ENCODE measurements at regions not wholly inside any gene's neighbourhood (a gene's known extent, or its start where the extent isn't known, plus 50 kb on each side); places are given as distances from the start of the nearest gene placed in this dataset.
"Not testable (repeated sequence)": the region's sequence is repeated elsewhere in the genome, so short reads cannot be mapped to it uniquely, and the experiment has no call there.

DNA sequence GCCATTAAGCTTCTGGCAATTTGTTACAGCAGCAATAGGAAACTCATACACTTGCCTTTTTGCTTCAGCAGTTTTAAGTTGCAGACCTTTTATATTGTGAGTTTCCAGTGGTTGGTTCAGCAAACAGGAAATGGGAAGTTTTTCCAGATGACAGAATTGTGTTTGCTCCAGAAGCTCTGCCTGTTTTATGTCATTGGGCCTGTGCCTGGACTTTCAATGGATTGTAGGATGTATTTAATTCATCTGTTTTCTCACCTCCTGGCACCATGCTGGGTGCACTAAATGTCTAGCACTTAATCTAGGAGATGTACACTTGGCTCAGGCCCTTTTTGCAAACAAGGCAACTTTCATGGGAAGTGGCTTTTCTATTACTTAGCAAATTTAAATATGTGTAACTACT lies 100.4 kb upstream of the CLINT1 start:
- DNase-seq: no peak

DNA sequence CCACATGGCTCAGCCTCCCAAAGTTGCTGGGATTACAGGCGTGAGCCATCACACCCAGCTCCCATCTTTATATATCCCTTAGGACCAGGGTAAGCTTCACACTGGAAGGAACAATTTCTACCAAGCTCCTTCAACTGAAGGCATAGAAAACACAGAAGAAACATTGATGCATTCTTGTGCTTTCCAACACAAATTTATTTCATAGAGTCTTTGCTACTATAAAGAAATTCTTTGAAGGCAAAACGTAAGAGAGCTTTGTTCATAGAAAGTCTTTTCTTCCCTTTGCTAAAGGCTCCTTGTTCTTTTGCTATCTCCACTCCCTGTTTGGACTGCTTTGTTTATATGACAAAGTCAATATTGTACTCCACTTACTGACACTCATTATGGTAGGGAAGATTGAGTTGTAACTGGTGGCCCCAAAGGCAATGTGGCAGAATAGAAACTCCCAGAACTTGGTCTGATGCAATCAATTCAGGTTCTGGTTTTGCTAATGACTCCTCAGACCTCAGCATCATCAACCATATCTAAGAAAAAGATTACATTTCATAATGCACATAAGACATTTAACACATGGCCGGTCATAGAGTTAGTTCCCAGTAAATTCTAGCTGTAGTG lies 97.4 kb upstream of the CLINT1 start:
- no peak for DNase-seq

DNA sequence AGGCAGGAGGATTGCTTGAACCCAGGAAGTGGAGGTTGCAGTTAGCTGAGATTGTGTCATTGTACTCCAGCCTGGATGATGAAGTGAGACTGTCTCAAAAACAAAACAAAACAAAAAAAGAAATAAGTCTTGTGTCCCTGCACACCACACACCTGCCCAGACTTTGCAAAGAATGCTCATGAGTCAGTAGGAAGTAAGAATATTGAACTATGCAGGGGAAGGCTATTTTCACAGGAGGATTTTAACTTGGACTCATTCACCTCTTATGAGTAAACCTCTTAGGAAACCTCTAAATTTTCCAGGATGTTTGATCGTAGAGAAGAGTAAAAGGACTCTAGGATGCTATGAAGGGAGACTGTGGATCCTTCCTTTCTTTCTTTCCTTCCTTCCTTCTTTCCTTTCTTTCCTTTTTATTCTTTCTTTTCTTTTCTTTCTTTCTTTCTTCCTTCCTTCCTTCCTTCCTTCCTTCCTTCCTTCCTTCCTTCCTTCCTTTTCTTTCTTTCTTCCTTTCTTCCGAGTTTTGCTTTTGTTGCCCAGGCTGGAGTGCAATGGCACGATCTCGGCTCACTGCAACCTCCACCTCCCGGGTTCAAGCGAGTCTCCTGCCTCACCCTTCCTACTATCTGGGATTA lies 96.7 kb upstream of the CLINT1 start:
- no peak for DNase-seq

DNA sequence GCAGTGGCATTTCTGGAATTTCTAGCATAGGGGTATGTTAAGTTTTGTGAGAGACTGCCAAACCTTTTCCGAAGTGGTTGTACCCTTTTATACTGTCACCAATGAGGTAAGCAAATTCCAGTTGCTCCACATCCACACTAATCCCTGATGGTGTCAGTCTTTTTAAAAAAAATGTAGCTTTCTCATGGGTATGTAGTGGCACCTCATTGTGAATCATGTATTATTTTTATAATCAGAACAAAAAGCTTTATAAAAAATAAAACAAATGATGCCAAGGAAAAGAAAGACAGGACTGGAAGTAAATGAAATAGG lies 93.4 kb upstream of the CLINT1 start:
- DNase-seq: no peak

DNA sequence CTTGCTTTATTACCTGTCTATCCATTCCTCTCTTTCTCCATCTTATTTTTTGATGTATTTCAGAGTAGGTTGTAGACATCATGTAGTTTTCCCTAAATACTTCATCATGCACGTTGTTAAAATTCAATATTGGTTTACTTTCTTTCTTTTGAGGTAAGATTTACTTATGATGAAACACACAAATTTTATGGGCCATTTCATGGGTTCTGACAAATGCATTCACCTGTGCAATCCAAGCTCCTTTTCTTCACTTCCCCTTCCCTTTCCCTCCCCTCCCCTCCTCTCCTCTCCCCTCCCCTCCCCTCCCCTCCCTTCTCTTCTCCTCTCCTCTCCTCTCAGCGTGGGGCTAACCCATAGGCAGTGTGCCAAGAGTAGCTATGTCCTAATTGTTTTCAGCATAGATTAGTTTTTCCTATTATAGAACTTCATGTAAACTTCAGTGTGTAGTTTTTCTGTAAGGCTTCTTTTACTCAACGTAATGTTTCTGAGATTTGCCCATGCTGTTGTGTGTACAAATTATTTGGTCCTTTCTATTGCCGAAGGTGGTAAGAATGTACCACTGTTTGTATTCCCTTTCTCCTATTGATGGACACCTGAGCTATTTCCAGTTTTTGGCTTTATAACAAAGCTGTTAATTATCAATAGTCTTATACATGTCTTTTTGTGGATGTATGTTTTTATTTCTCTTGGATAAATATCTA lies 92.9 kb upstream of the CLINT1 start:
- no peak for DNase-seq

DNA sequence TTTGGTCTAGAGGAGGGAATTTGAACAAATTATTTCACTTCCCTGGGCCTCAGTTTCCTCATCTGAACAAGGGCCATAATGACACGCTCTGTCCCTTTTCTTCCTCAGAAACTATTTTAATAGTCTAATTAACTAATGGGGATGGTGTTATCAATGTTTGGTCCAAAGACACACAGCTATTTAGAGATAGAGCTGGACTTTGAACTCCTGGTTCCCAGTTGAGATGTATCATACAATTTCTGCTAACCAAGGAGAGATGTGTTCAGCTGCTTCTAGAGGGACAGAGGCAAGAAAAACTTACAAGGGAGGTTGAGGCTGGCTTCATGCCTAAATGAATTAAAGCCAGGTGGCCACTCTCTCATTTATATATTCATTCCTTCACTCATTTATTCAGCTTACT lies 90.6 kb upstream of the CLINT1 start:
- no peak for DNase-seq

DNA sequence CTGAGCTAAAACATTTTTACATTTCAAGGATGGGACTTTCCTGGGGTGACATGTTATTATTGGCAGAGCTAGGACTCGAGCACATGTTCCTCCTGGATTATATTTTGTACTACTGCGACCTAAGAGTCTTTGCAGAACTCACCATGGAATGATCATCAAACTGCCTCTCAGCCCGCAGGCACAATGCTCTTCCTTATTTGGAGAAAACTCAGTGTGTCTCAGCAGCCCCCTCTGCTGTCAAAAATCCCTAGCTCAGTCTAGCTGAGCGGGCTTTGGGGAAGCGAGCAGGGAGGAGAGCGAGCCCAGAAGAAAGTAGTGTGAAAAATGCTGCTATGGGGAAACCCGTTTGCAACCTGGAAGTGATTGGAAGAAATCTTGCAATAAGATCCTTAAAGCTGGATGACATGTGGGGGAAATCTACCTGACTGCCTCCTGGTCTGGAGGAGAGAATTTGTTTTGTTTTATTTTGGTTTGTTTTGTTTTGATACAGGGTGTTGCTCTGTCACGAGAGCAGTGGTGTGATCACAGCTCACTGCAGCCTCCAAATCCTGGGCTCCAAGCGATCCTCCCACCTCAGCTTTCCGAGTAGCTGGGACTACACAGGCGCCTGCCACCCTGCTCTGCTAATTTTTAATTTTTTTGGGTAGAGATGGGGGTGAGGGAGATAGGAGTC lies 89.9 kb upstream of the CLINT1 start:
- DNase-seq: peak; percentile 25

DNA sequence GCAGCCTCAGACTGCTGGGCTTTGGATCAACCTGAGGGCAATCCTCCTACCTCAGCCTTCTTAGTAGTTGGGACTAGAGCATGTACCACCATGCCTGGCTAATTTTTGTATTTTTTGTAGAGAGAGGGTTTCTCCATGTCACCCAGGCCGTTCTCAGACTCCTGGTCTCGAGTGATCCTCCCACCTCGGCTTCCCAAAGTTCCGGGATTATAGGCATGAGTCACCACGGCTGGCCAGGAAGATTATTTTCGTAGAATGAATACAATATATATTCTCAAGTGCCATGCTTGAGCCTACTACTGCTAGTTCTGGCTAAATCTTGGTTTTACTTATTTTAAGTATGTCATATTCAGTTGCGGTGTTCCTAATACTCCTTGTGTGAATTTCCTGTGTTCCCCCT lies 88.2 kb upstream of the CLINT1 start:
- no peak for DNase-seq

DNA sequence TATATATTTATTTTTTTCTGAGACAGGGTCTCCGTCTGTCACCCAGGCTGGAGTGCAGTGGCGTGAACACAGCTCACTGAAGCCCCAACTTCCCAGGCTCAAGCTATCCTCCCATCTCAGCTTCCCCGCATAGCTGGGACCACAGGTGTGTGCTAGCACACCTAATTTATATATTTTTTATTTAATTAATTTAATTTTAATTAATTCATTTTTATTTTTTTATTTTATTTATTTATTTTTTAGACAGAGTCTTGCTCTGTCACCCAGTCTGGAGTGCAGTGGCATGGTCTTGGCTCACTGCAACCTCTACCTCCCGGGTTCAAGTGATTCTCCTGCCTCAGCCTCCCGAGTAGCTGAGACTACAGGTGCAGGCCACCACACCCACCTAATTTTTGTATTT lies 86.9 kb upstream of the CLINT1 start:
- DNase-seq: not testable (repeated sequence)

DNA sequence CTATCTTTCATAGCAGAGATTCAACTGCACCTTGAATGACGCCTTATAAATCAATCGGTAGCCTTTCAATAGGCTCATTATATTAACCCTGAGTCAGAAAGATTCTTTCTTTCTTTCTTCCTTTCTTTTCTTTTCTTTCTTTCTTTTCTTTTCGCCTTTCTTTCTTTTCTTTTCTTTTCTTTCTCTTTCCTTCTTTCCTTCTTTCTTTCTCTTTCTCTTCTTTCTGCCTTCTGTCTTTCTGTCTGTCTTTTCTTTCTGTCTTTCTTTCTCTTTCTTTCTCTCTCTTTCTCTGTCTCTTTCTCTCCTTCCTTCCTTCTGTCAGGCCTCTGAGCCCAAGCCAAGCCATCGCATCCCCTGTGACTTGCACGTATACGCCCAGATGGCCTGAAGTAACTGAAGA lies 86.0 kb upstream of the CLINT1 start:
- no peak for DNase-seq

DNA sequence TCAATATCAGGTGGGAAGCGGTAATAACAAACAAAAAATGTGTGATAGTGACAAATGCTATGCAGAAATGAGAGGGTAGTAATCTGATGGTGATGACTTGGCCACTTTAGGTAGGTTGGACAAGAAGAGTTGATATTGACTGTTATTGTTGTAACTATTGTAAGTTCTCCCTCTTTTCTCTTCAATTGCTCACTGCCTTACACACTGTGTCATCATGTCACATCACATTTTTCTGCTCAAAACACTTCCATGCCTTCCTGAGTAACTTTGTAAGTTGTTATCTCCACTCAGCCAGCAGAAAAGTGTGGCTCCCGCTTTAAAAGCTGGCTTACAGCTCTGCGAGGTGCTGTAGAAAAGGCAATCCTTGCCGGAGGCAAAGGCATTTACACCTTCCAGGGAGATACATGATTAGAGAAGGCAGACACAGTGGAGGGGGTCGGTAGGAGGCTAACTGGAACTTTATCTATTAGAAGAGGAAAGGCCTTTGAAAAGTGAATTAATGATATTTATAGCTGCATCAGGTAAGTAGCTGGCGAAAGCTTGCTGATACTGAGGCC lies 85.2 kb upstream of the CLINT1 start:
- DNase-seq: no peak

DNA sequence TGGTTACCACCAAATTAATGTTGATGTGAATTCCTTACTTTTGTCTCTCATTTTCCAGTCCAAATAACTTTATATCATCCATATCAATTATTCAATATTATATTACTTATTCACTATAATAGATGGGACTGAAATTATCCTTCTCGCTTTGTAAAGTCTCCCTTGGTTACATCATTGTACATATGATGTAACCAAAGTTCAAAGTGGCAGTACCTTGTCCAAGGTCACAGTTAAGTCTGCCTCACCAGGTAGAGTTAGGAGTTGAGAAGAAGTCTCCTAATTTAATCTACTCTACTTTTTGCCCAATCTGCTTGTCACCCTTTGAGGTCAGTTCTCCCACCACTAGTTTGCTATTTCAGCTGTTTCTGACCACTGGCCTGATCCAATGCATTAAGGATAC lies 83.7 kb upstream of the CLINT1 start:
- no peak for DNase-seq

DNA sequence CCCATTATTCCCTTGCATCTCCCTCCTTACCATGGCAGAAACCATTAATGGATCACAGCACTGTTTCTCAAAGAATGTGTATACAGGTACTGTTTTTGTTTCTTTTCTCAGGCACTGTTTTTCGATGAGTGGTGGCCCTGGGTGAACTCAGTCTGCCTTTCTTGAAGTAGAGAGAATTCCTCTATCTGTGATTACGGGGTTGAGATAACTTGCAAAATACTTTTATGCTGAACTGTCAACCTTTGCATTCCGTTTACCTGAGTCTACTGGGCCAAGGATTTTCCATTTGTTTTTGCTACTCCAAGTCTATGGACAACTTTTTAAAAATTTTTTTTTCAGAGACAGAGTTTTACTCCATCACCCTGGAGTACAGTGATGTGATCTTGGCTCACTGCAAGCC lies 82.7 kb upstream of the CLINT1 start:
- DNase-seq: no peak

DNA sequence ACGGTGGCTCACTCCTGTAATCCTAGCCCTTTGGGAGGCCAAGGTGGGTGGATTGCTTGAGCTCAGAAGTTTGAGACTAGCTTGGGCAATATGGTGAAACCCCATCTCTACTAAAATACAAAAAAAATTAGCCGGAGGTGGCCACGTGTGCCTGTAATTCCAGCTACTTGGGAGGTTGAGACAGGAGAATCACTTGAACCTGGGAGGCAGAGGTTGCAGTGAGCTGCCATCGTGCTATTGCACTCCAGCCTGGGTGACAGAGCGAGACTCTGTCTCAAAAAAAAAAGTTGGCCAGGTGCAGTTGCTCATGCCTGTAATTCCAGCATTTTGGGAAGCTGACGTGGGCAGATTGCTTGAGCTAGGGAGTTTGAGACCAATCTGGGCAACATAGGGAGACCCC lies 79.2 kb upstream of the CLINT1 start:
- not testable (repeated sequence) for DNase-seq

DNA sequence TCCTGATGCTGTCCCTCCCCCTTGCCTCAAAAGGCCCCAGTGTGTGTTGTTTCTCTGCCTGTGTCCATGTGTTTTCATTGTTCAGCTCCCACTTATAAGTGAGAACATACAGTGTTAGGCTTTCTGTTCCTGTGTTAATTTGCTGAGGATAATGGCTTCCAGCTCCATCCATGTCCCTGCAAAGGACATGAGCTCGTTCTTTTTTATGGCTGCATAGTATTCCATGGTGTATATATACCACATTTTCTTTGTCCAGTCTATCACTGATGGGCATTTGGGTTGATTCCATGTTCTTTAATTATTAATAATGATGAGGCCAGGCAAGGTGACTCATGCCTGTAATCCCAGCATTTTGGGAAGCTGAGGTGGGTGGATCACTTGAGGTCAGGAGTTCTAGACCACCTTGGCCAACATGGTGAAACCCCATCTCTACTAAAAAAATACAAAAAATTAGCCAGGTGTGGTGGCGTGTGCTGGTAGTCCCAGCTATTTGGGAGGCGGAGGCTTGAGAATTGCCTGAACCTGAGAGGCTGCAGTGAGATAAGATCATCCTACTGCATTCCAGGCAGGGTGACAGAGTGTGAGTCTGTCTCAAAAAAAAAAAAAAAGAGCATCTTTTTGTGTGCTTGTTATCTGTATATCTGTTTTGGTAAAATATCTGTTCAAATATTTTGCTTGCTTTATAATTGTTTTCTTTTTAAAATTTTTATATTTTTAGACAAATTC lies 78.0 kb upstream of the CLINT1 start:
- DNase-seq: not testable (repeated sequence)

DNA sequence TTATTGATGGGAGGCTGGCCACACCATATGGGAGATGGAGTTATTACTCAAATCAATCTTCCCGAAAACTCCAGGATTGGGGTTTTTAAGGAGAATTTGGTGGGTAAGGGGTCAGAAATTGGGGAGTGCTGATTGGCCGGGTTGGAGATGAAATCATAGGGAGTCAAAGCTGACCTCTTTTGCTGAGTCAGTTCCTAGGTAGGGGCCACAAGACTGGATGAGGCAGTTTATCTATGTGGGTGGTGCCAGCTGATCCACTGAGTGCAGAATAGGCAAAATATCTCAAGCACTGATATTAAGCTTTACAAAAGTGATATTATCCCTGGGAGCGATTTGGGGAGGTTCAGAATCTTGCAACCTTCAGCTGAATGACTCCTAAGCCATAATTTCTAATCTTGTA lies 75.7 kb upstream of the CLINT1 start:
- no peak for DNase-seq

DNA sequence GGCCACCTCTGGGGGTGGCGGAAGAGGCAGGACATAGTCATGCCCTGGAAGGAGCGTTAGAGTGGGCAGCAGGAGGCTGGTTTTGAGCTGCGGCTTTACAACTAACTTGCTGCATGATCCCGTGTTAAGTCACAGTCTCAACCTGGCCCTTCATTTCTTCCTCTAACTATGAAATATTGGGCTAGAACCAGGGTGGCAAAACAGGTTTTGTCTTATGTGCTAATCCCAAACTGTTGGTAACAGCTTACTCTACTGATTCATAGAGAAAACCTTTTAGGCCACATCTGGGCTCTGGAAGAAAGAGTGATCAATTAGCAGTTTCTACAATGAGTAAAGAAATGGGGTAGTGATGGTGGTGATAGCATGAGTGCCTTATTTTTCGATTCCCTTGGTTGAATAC lies 74.1 kb upstream of the CLINT1 start:
- DNase-seq: no peak

DNA sequence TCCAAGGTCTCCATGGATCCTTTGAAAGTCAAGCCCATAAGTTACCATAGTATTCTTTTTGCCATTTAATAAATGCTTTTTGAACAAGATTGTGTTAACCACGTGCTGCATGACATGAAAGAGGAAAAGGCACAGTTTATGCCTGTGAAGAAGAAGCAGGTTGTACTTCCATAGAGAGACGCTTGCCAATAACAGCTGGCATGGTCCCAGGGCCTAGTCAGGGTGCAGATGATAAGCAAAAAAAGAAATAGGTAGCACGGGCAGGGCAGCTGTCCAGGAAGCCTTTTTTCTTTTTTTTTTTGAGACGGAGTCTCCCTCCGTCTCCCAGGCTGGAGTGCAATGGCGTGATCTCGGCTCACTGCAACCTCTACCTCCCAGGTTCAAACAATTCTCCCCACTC lies 71.8 kb upstream of the CLINT1 start:
- DNase-seq: no peak

DNA sequence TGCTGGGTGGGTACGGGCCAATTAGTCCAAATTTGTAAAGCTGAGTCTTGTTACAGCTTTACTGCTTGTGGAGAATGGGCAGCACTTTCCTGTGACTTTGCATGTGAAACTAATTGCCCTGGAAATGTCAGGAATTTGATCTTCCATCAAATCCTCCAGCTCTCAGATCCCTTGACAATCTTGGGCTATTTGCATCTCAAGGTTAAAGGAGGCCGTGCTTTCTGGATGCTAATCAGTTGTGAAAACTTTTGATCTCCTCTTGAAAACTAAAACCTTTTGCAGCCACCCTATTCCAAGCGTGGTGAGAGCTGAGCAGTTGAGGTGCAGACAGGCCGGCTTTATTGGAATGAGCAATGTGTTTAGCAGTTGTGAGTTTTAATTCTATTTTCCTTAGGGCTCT lies 68.0 kb upstream of the CLINT1 start:
- DNase-seq: no peak

DNA sequence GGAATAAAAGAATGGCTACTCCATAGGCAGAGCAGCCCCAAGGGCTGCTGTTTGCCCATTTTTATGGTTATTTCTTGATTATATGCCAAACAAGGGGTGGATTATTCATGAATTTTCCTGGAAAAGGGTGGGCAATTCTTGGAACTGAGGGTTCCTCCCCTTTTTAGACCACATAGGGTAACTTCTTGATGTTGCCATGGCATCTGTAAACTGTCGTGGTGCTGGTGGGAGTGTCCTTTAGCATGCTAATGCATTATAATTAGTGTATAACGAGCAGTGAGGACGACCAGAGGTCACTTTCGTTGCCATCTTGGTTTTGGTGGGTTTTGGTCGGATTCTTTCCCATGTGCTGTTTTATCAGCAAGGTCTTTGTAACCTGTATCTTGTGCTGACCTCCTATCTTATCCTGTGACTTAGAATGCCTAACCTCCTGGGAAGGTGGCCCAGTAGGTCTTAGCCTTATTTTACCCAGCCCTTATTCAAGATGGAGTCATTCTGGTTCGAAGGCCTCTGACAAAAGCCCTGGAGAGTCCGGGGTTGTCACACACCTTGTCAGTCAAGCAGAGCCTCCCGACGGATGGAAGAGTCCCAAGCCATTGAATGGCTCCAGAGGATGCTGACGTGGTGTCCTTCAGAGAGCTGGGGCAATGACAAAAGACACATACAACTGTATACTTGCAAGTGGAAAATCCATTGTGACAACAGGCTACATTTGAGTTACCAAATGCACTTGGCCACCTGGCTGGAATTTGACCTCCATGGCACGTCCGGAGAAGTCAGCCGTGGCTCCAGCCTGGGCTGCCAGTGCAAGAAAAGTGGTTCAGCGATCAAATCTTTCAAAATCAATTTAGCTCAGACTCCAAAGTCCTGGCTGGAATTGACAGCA lies 67.1 kb upstream of the CLINT1 start:
- DNase-seq: no peak

DNA sequence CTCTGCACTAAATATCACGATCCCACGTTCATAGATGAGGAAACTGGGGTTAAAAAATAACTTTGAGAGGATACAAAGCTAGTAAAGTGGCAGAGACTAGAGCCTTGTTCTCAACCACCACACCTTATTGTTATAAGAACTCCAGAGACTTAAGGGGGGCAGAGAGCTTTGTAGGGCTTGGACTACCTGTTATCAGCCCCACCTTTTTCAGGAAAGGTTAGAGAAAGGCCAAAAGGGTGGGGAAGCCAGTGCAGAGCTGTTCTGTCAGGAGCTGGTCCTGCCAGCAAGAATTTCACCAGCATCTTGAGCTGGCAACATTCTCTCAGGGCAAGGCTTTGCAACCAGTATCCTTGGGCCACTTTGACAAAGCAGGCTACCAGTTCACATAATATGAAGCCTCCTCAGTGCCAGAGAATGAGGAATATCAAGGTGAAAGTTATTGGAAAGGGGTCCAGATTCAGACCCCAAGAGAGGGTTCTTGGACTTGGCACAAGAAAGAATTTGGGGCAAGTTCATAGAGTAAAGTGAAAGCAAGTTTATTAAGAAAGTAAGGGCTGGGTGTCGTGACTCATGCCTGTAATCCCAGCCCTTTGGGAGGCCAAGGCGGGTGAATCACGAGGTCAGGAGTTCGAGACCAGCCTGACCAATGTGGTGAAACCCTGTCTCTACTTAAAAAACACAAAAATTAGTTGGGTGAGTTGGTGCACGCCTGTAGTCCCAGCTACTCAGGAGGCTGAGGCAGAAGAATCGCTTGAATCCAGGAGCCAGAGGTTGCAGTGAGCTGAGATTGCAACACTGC lies 66.2 kb upstream of the CLINT1 start:
- no peak for DNase-seq

Measured in DMS79 (cell line).